Activated CD8-positive, alpha-beta T cell treated with anti-CD3 and anti-CD28 coated beads, Interleukin-2, amount 10 ng/mL, durations not matched to agents 7 days and 5 days (primary cell): ENCODE measurements at regions not wholly inside any gene's neighbourhood (a gene's known extent, or its start where the extent isn't known, plus 50 kb on each side); places are given as distances from the start of the nearest gene placed in this dataset.
"Not testable (repeated sequence)": the region's sequence is repeated elsewhere in the genome, so short reads cannot be mapped to it uniquely, and the experiment has no call there.

ENCODE experiments used
- ATAC-seq: fragments of 150-1000 bp; cut with Tn5 transposase; one replicate; pipeline ENCODE4 v1.10.0; 2021; ENCODE audit warnings: moderate library complexity
- CTCF ChIA-PET: fragments of 350-600 bp; sonication (Branson Sonifier 250); formaldehyde crosslinking; loops from one replicate; lab custom pipeline; 2021; ENCODE audit warnings: antibody characterized with exemption; lab: Charles Lee
- POLR2A ChIA-PET: fragments of 350-600 bp; sonication (Branson Sonifier 250); formaldehyde crosslinking; loops from one replicate; lab custom pipeline; 2021; ENCODE audit warnings: antibody characterized with exemption; lab: Charles Lee
- DNase-seq: peaks from one replicate; pipeline ENCODE4 v3.0.0-alpha.2; 2020
- H3K27ac Mint-ChIP-seq: one replicate; pipeline ENCODE4 v1.8.0; 2021; ENCODE audit warnings: mild to moderate bottlenecking, mixed read lengths
- H3K27me3 Mint-ChIP-seq: one replicate; pipeline ENCODE4 v1.8.0; 2021; ENCODE audit warnings: low read depth, mixed read lengths
- H3K36me3 Mint-ChIP-seq: one replicate; pipeline ENCODE4 v1.8.0; 2021; ENCODE audit warnings: low read depth, mixed read lengths
- H3K4me1 Mint-ChIP-seq: one replicate; pipeline ENCODE4 v1.8.0; 2021; ENCODE audit warnings: low read depth, mixed read lengths
- H3K4me3 Mint-ChIP-seq: one replicate; pipeline ENCODE4 v1.8.0; 2021; ENCODE audit warnings: mild to moderate bottlenecking, mixed read lengths
- H3K9me3 Mint-ChIP-seq: one replicate; pipeline ENCODE4 v1.8.0; 2022; ENCODE audit warnings: mixed read lengths; ENCODE audit not compliant: insufficient read depth

DNA sequence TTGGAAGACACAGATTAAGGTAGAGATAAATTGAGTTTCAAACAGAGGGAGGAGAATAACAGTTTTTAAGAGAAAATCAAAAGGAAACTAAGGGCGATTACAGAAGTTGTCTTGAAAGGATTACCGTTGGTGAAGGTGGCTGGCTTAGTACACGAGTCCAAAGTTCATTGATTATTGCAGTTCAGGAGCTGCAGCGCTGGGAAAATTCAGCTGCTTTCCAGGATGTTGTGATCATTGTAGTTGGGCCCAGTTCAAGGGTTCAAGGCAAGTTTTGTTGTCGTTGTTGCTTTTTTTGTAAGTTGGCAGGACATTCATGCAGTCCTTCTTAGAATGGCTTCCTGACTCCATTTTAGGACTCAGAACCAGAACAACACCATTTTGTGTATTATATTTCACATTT lies 461.7 kb downstream of the RAPGEF2 start:
- Mint-ChIP-seq H3K4me3 (no peak overlapping the region), H3K9me3 (peaks cover 5% of the 10 kb centered on the region), H3K27ac (no peak overlapping the region), H3K27me3 (no peaks in the 10 kb centered on the region), H3K4me1 (no peaks in the 10 kb centered on the region), H3K36me3 (no peaks in the 10 kb centered on the region)
- DNase-seq (no peak), ATAC-seq (no peak)
- ChIA-PET CTCF (no interaction called here), POLR2A (no interaction called here)

DNA sequence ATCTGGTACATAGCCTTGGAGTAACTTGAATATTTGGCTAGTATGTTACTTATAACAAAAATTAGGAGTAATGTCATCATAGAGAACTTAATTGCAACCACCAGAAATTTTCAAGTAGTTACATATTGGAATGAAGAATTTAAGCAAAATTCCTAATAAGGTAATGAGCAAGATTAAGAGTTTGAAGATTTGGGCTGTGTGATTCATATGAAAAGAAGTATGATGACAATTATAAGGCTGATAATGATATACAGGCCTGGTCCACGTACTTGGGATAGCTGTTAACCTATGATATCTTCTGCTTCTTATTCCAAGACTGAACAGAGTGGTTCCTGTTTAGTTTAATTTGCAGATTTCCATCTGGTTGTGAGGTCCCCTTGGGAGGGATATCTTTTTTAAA lies 463.9 kb downstream of the RAPGEF2 start:
- H3K27me3 Mint-ChIP-seq = no peaks in the 10 kb centered on the region
- POLR2A ChIA-PET = no interaction called here
- DNase-seq = no peak
- no peak for ATAC-seq
- no peak overlapping the region for H3K4me3 Mint-ChIP-seq
- H3K9me3 Mint-ChIP-seq = peaks cover 26% of the 10 kb centered on the region
- no peak overlapping the region for H3K27ac Mint-ChIP-seq
- CTCF ChIA-PET = no interaction called here
- H3K4me1 Mint-ChIP-seq = no peaks in the 10 kb centered on the region
- no peaks in the 10 kb centered on the region for H3K36me3 Mint-ChIP-seq

DNA sequence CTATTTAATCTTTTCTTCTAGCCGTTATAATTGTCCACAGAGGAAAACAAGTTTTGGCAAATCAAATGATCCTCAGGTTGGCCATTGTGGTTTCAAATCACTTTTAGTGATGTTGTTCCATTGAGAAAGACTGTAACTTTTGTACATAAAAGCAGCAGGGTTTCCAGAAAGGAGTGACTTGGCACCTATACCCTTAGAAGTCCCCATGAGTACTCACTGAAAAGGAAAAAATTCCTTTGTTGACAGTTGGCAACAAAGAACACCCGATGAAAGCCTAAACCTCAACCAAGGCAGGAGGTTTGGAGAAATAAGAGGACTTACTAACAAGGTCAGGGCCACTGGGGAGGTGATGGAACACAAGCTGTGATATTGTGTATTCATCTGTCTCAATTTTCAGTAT lies 474.4 kb downstream of the RAPGEF2 start:
- ATAC-seq (no peak), DNase-seq (no peak)
- Mint-ChIP-seq H3K36me3 (no peaks in the 10 kb centered on the region), H3K27ac (no peak overlapping the region), H3K9me3 (peaks cover 3% of the 10 kb centered on the region), H3K4me3 (no peak overlapping the region), H3K4me1 (no peaks in the 10 kb centered on the region), H3K27me3 (no peaks in the 10 kb centered on the region)
- ChIA-PET CTCF (no interaction called here), POLR2A (no interaction called here)

DNA sequence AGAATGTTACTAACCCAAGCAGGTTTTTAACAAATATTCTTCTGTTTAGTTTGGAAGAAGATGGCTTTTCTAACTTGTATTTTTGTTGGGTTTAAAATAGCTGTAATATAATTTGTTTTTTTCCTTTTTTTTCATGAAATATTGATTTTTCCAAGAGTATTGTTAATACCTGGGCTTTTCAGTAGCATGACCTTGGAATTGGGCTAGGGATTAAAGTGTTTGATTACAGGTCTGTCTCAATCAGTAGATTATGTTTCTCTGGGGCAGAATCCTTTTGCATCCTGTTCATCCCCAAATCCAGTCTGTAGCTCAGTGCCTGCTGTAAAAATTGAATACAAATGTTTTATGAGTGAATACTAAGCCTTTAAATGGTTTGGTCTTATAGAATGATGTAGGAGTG lies 479.8 kb downstream of the RAPGEF2 start:
- Mint-ChIP-seq H3K27me3 (no peaks in the 10 kb centered on the region), H3K36me3 (no peaks in the 10 kb centered on the region), H3K4me3 (no peak overlapping the region), H3K9me3 (peaks cover 7% of the 10 kb centered on the region), H3K27ac (no peak overlapping the region), H3K4me1 (no peaks in the 10 kb centered on the region)
- ChIA-PET CTCF (no interaction called here), POLR2A (no interaction called here)
- ATAC-seq = no peak
- DNase-seq = no peak

DNA sequence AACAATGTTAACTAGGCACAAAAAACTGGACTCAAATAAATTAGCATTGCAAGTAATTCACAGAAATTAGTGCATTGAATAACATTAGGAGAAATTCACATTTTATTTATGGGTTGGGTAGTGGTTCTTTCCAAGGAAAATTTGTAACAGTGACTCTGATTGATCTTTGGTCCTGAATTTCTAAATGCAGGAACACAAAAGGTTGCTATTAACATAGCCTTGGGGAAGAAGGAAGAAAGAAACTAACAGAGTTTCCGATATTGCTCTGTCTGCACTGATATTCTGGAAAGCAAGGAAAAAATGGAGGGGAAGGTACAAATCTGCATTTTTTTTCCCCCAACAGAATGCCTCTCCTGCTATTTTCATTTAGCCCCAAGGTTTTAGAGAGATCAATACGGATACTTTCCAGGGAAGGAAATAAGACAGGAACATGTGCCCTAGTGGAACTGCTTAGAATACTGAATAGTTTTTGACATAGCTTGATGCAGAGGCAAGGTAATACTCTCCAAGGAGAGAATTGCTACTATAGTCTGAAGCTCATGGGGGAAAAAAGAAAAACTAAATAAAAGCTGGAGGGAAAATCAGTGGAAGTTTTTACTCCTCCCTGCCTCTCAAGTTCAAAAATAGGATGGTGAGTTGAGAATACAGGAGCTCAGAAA lies 490.1 kb downstream of the RAPGEF2 start:
- H3K27me3 Mint-ChIP-seq = no peaks in the 10 kb centered on the region
- H3K27ac Mint-ChIP-seq = no peak overlapping the region
- H3K36me3 Mint-ChIP-seq = no peaks in the 10 kb centered on the region
- no peaks in the 10 kb centered on the region for H3K4me1 Mint-ChIP-seq
- no peak overlapping the region for H3K4me3 Mint-ChIP-seq
- ChIA-PET POLR2A (no interaction called here), CTCF (no interaction called here)
- DNase-seq (no peak), ATAC-seq (no peak)
- H3K9me3 Mint-ChIP-seq = no peaks in the 10 kb centered on the region

DNA sequence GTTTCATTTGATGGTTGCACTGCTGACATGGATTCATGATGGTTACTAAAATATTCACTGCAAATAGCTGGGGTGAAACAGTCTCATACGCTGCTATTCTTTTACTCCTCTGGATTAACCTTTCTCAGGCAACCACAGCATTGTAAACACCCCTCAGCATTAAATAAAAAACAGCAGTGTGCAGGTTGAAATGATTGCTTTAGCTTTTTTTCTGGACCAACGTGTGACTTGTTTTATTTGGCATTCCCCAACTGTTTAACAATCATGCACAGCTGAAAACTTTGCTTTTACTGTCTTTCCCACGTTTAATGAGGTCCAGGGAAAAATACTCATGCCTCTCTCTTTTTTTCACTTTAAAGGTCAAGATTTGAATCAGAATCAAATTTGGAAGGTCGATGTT lies 490.8 kb downstream of the RAPGEF2 start:
- no peaks in the 10 kb centered on the region for H3K9me3 Mint-ChIP-seq
- POLR2A ChIA-PET = no interaction called here
- ATAC-seq (no peak), DNase-seq (no peak)
- H3K27ac Mint-ChIP-seq = no peak overlapping the region
- H3K36me3 Mint-ChIP-seq = no peaks in the 10 kb centered on the region
- H3K27me3 Mint-ChIP-seq = no peaks in the 10 kb centered on the region
- no peaks in the 10 kb centered on the region for H3K4me1 Mint-ChIP-seq
- H3K4me3 Mint-ChIP-seq = no peak overlapping the region
- CTCF ChIA-PET = no interaction called here

DNA sequence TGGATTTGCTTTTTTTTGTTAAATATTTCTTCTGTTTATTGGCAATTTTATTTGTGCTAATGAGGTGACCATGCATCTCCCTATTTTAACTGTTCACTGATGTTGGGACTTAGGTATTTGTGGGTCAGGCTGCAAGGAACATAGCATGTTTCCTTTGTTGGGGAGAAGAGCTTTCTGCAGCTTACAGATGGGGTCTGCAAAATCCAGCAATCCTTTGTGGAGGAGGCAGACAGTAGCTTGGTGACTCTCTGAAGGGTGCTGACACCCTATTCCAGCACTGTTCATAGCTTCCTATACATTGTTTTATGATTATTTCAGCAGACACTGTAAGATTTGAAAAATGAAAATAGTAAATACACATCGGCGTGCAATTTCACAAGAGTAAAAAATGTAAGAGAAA lies 491.7 kb downstream of the RAPGEF2 start:
- ChIA-PET POLR2A (no interaction called here), CTCF (no interaction called here)
- Mint-ChIP-seq H3K27me3 (no peaks in the 10 kb centered on the region), H3K4me1 (no peaks in the 10 kb centered on the region), H3K36me3 (no peaks in the 10 kb centered on the region), H3K4me3 (no peak overlapping the region), H3K27ac (no peak overlapping the region), H3K9me3 (no peaks in the 10 kb centered on the region)
- ATAC-seq (no peak), DNase-seq (no peak)

DNA sequence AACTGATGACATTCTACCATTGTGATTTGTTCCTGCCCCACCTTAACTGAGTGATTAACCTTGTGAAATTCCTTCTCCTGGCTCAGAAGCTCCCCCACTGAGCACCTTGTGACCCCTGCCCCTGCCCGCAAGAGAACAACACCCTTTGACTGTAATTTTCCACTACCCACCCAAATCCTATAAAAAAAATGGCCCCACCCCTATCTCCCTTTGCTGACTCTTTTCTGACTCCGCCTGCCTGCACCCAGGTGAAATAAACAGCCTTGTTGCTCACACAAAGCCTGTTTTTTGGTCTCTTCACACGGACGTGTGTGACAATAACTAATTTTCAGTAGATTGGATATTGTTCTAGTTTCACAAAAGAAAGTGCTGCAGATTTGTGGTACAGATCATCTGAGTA lies 492.2 kb downstream of the RAPGEF2 start:
- H3K4me1 Mint-ChIP-seq, ATAC-seq, H3K9me3 Mint-ChIP-seq, DNase-seq, H3K36me3 Mint-ChIP-seq, H3K27me3 Mint-ChIP-seq, POLR2A ChIA-PET, CTCF ChIA-PET, H3K27ac Mint-ChIP-seq, H3K4me3 Mint-ChIP-seq: not testable (repeated sequence)

DNA sequence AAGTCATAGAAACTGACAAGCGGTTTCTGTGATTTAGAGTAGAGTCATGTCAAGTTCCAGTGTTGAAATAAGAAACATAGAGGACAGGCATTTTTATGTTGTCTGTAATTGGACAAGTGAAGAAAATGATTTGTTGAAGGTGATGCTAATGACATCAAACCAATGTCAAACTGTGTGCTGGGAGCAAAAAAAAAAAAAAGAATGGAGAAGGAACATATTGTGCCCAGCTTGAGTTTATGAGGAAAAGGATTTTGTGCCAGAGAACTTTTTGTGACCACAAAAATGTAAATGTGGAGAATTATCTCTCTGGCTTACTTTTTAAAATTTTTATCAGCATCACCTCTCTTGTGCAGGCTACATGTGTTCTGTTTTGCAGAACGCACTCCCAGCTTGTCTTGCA lies 495.7 kb downstream of the RAPGEF2 start:
- DNase-seq (no peak), ATAC-seq (no peak)
- Mint-ChIP-seq H3K36me3 (no peaks in the 10 kb centered on the region), H3K4me3 (no peak overlapping the region), H3K4me1 (no peaks in the 10 kb centered on the region), H3K27ac (no peak overlapping the region), H3K9me3 (no peaks in the 10 kb centered on the region), H3K27me3 (no peaks in the 10 kb centered on the region)
- CTCF ChIA-PET = no interaction called here
- POLR2A ChIA-PET = no interaction called here

DNA sequence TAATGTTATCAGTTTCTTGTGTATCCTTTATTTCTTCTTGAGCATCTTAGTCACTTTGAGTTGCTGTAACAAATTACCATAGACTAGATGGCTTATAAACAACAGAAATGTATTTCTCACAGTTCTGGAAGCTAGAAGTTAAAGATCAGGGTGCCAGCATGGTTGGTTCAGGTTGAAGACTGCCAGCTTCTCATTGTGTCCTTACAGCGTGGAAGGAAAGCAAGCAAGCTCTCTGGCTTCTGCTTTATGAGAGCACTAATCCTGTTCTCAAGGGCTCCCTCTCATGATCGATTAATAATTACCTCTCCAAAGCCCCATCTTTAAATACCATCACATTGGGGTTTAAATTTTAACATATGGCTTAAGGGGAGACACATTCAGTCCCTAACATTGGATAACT lies 497.2 kb downstream of the RAPGEF2 start:
- ChIA-PET POLR2A (no interaction called here), CTCF (no interaction called here)
- DNase-seq = no peak
- Mint-ChIP-seq H3K36me3 (no peaks in the 10 kb centered on the region), H3K27ac (no peak overlapping the region), H3K27me3 (no peaks in the 10 kb centered on the region), H3K9me3 (no peaks in the 10 kb centered on the region), H3K4me3 (no peak overlapping the region), H3K4me1 (no peaks in the 10 kb centered on the region)
- no peak for ATAC-seq

DNA sequence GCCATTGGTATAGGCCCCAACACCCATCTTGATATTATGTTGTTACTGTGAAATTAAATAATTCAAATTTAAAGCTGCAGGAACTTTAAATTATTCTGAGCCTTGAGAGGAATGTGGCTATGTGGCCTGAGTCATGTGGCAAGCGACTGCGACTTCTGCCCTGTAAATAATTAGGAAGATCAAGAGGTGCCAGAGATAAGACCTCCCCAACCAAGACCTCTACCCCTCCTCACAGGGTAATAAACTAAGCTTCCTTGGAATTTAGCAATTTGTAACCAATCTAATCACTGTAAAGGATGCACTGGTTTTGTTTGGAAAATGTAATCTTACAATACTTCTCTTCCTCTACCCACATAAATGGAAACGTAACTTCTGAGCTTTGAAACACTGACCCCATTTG lies 501.9 kb downstream of the RAPGEF2 start:
- CTCF ChIA-PET = no interaction called here

DNA sequence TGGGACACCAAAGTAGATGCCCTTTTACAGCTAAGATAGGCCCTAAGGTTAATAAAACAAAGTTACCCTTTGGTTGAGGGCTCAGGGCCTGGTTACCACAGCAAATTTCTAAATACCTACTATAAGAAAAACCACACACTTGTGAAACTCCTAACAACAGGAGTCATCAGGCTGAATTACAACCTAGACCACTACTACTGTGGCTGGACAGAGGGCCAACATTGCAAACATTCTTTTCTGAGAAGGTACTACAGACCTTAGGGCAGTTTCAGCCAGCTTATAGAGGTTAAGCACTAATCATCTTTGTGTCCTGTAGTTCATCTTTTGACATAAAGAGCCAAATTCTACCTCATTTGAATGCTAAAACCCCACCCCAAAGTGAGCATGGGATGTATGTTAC lies 504.0 kb downstream of the RAPGEF2 start:
- Mint-ChIP-seq H3K36me3 (no peaks in the 10 kb centered on the region), H3K4me3 (no peak overlapping the region), H3K4me1 (no peaks in the 10 kb centered on the region), H3K27me3 (no peaks in the 10 kb centered on the region), H3K9me3 (no peaks in the 10 kb centered on the region), H3K27ac (no peak overlapping the region)
- no peak for DNase-seq
- POLR2A ChIA-PET = no interaction called here
- CTCF ChIA-PET = no interaction called here
- no peak for ATAC-seq

More for the DNA sequence above, 501.9 kb downstream of the RAPGEF2 start:
- no peak overlapping the region for H3K4me3 Mint-ChIP-seq
- DNase-seq (no peak), ATAC-seq (no peak)
- H3K27me3 Mint-ChIP-seq = no peaks in the 10 kb centered on the region
- H3K27ac Mint-ChIP-seq = no peak overlapping the region
- POLR2A ChIA-PET = no interaction called here
- no peaks in the 10 kb centered on the region for H3K9me3 Mint-ChIP-seq
- H3K36me3 Mint-ChIP-seq = no peaks in the 10 kb centered on the region
- H3K4me1 Mint-ChIP-seq = no peaks in the 10 kb centered on the region

DNA sequence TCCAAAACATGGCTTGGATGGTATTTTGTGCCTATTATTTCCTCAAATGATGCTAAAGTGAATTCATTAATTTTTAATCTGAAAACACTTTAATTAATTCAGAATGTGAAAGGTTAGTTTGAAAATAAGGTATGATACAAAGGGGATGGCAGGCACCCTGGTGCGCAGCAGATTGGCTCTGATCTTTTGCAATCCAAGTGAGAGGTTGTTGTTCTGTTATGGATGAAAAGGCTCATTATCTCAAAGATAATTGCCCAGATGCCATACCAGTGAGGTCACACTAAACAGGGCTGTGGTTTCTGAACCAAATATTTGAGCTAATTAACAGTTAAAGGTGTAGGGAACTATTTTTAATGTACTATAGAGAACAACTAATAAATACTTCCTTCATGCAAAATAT lies 504.9 kb downstream of the RAPGEF2 start:
- Mint-ChIP-seq H3K9me3 (no peaks in the 10 kb centered on the region), H3K4me1 (no peaks in the 10 kb centered on the region), H3K27me3 (no peaks in the 10 kb centered on the region), H3K36me3 (no peaks in the 10 kb centered on the region), H3K4me3 (no peak overlapping the region), H3K27ac (no peak overlapping the region)
- ATAC-seq (no peak), DNase-seq (no peak)
- POLR2A ChIA-PET = no interaction called here
- CTCF ChIA-PET = no interaction called here
